Kidney epithelial cell (primary cell): ENCODE measurements at regions not wholly inside any gene's neighbourhood (a gene's known extent, or its start where the extent isn't known, plus 50 kb on each side); places are given as distances from the start of the nearest gene placed in this dataset.
"Not testable (repeated sequence)": the region's sequence is repeated elsewhere in the genome, so short reads cannot be mapped to it uniquely, and the experiment has no call there.

Experiments used
- DNase-seq: peaks from one replicate; pipeline ENCODE4 v3.0.0-alpha.2; 2010; ENCODE audit warnings: low read depth
- H3K27me3 ChIP-seq: 2 replicates; pipeline ENCODE4 v1.6.0; 2011; ENCODE audit warnings: low read length; ENCODE audit not compliant: control insufficient read depth, insufficient read depth
- H3K36me3 ChIP-seq: 2 replicates; pipeline ENCODE4 v1.5.1; 2011; ENCODE audit warnings: low read length; ENCODE audit not compliant: control insufficient read depth, insufficient read depth
- H3K4me3 ChIP-seq: 2 replicates; pipeline ENCODE4 v1.5.1; 2011; ENCODE audit warnings: low read depth, mild to moderate bottlenecking, control low read depth, low read length
- TF ChIP-seq, protein P1 (sequence below): IDR thresholded peaks from 2 replicates; pipeline ENCODE4 v1.5.1; 2011; ENCODE audit warnings: mild to moderate bottlenecking, moderate library complexity, low read length, control low read depth, inconsistent platforms; ENCODE audit not compliant: insufficient read depth, poor library complexity, severe bottlenecking

DNA sequence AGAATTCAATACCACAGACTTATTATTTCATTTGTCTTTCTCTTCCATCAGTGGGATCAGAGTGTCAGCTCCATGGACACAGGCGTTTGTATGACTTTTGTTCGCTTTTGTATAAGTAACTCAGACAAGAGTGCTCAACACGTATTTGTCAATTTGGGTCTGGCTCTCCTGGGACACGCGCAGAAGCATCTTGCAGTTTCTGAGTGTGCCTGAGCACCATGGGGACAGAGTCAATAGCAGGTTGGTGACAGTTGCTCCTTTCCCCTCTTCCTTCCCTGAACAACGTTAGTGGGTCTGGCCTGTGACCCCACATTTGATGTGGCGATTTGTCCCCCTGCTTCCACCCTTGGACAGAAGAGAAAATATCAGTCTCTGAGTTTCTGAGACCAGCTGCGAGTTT, 120.4 kb upstream of the SDK1 start:
- Histone ChIP-seq H3K27me3 (peaks cover 2% of the 10 kb centered on the region), H3K36me3 (no peaks in the 10 kb centered on the region), H3K4me3 (no peak overlapping the region)
- TF ChIP-seq, protein P1, sequence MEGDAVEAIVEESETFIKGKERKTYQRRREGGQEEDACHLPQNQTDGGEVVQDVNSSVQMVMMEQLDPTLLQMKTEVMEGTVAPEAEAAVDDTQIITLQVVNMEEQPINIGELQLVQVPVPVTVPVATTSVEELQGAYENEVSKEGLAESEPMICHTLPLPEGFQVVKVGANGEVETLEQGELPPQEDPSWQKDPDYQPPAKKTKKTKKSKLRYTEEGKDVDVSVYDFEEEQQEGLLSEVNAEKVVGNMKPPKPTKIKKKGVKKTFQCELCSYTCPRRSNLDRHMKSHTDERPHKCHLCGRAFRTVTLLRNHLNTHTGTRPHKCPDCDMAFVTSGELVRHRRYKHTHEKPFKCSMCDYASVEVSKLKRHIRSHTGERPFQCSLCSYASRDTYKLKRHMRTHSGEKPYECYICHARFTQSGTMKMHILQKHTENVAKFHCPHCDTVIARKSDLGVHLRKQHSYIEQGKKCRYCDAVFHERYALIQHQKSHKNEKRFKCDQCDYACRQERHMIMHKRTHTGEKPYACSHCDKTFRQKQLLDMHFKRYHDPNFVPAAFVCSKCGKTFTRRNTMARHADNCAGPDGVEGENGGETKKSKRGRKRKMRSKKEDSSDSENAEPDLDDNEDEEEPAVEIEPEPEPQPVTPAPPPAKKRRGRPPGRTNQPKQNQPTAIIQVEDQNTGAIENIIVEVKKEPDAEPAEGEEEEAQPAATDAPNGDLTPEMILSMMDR, result no peak
- no peak for DNase-seq

- not testable (repeated sequence) for H3K36me3 ChIP-seq, DNase-seq, H3K27me3 ChIP-seq, H3K4me3 ChIP-seq
These were observed 119.0 kb upstream of the SDK1 start for GRCh38 chr7:3182055-3182454.

GRCh38 chr7:3187444-3188040, 113.5 kb upstream of the SDK1 start:
- no peaks in the 10 kb centered on the region for H3K27me3 ChIP-seq
- TF ChIP-seq, protein P1, result no peak
- DNase-seq, result no peak

DNA sequence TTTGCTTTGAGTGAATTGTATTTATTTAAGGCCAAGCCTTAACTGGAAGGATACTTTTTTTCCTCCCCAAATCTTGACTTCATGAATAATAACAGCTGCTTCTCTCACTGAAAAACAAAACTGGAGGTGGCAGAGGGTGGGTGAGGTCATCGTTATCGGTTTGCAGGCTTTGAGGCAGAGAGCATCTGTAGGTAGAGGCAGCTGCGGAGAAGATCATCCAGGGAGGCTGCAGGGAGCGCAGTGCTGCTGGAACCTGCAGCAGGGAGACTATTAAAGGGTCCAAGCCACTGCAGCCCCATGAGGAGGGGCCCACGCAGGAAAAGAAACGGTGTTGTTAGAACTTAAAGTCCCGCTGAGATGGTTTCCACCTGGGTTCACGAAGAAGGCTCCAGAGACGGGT, 112.1 kb upstream of the SDK1 start:
- no peaks in the 10 kb centered on the region for H3K36me3 ChIP-seq
- H3K4me3 ChIP-seq, result no peak overlapping the region
- TF ChIP-seq, protein P1, result no peak
- no peaks in the 10 kb centered on the region for H3K27me3 ChIP-seq
- DNase-seq, result no peak

More at GRCh38 chr7:3187444-3188040, 113.5 kb upstream of the SDK1 start:
- Histone ChIP-seq H3K4me3 (no peak overlapping the region), H3K36me3 (no peaks in the 10 kb centered on the region)

DNA sequence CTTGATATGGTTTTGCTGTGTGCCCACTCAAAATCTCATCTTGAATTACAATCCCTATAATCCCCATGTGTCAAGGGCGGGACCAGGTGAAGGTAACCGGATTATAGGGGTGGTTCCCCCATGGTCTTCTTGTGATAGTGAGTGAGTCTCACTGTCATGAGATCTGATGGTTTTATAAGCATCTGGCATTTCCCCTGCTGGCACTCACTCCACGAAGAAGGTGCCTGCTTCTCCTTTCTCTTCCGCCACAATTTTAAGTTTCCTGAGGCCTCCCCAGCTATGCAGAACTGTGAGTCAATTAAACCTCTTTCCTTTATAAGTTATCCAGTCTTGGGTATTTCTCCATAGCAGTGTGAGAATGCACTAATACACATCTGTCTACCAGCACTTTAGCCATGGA, 109.5 kb upstream of the SDK1 start:
- H3K36me3 ChIP-seq, result no peaks in the 10 kb centered on the region
- H3K27me3 ChIP-seq, result no peaks in the 10 kb centered on the region
- TF ChIP-seq, protein P1, result no peak
- no peak overlapping the region for H3K4me3 ChIP-seq
- no peak for DNase-seq

GRCh38 chr7:3192669-3193068, 108.4 kb upstream of the SDK1 start:
- TF ChIP-seq, protein P1, result no peak

More at GRCh38 chr7:3192669-3193068, 108.4 kb upstream of the SDK1 start:
- Histone ChIP-seq H3K4me3 (no peak overlapping the region), H3K27me3 (no peaks in the 10 kb centered on the region), H3K36me3 (no peaks in the 10 kb centered on the region)
- DNase-seq, result no peak
